NB4 (cell line): ENCODE measurements at regions not wholly inside any gene's neighbourhood (a gene's known extent, or its start where the extent isn't known, plus 50 kb on each side); places are given as distances from the start of the nearest gene placed in this dataset.
"Not testable (repeated sequence)": the region's sequence is repeated elsewhere in the genome, so short reads cannot be mapped to it uniquely, and the experiment has no call there.

Source experiments
- MYC ChIP-seq: IDR thresholded peaks from 2 replicates; pipeline ENCODE4 v1.6.1; 2011; ENCODE audit warnings: low read depth, low read length
- POLR2A ChIP-seq: IDR thresholded peaks from 2 replicates; pipeline ENCODE4 v1.6.1; 2011; ENCODE audit warnings: mild to moderate bottlenecking; ENCODE audit not compliant: insufficient read length; ENCODE audit errors: extremely low read depth
- TF ChIP-seq, protein P1 (sequence below): IDR thresholded peaks from one replicate; pipeline ENCODE4 v1.5.1; 2012; ENCODE audit warnings: low read depth, low read length
- TF ChIP-seq, protein P2 (sequence below): IDR thresholded peaks from 2 replicates; pipeline ENCODE4 v1.6.1; 2011; ENCODE audit warnings: low read depth, low read length

DNA sequence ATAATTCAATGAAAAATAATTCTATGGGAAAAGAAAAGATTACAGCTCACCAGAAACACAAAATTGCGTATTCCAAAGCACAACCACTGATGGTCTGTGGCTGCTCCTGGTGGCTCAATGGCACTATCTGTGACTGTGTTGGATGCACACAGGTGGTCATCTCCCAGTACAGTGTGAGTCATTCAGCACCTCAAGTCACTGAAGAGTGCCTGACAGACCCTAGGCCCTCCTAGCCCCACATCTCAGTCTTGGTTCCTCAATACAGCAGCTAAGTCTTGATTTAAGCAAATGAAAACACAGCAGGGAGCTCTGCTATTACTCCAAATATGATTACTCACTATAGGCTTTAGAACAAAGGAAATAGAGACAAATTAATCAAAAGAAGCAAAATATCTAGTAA is 233.4 kb upstream of the FRG1 start:
- TF ChIP-seq, protein P1, sequence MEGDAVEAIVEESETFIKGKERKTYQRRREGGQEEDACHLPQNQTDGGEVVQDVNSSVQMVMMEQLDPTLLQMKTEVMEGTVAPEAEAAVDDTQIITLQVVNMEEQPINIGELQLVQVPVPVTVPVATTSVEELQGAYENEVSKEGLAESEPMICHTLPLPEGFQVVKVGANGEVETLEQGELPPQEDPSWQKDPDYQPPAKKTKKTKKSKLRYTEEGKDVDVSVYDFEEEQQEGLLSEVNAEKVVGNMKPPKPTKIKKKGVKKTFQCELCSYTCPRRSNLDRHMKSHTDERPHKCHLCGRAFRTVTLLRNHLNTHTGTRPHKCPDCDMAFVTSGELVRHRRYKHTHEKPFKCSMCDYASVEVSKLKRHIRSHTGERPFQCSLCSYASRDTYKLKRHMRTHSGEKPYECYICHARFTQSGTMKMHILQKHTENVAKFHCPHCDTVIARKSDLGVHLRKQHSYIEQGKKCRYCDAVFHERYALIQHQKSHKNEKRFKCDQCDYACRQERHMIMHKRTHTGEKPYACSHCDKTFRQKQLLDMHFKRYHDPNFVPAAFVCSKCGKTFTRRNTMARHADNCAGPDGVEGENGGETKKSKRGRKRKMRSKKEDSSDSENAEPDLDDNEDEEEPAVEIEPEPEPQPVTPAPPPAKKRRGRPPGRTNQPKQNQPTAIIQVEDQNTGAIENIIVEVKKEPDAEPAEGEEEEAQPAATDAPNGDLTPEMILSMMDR, result not testable (repeated sequence)
- TF ChIP-seq MYC, POLR2A: not testable (repeated sequence)
- TF ChIP-seq, protein P2, sequence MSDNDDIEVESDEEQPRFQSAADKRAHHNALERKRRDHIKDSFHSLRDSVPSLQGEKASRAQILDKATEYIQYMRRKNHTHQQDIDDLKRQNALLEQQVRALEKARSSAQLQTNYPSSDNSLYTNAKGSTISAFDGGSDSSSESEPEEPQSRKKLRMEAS, result not testable (repeated sequence)
